ENCODE measurements at regions not wholly inside any gene's neighbourhood (a gene's known extent, or its start where the extent isn't known, plus 50 kb on each side); places are given as distances from the start of the nearest gene placed in this dataset.

GRCh38 chr16:73545290-73545689, 497.4 kb upstream of the ZFHX3 start:
- no peak overlapping the region for H3K4me2 ChIP-seq (ENCODE audit: low read depth, low read length)
- H3K9ac ChIP-seq (ENCODE audit: insufficient read depth, low read depth, low read length): no peak overlapping the region
- ATAC-seq (no peak), DNase-seq (ENCODE audit: low spot score) (no peak), FAIRE-seq (no peak)
- peaks cover 4% of the 10 kb centered on the region for H3K4me1 ChIP-seq (ENCODE audit: insufficient read depth, low read length)
- no peak overlapping the region for H2AFZ ChIP-seq (ENCODE audit: low read length)
- no peaks in the 10 kb centered on the region for H3K79me2 ChIP-seq (ENCODE audit: insufficient read depth, low read length)
- in situ Hi-C loops (cut with HindIII; ENCODE audit: extremely low pct_ligation_motif_present, low pct_unique_long_range_greater_than_20kb) (no loop called here), intact Hi-C loops (cut with micrococcal nuclease; ENCODE audit: unreplicated experiment) (no loop called here)
- WGBS (ENCODE audit: low lambda C conversion rate): 14% methylated on average over 8 of the region's 8 CpGs
- no peak for TF ChIP-seq THRA (CRISPR knock-in tag; IDR thresholded peaks at IDR 0.05; ENCODE audit: borderline replicate concordance)
- TF ChIP-seq ZNF577 (CRISPR knock-in tag; IDR thresholded peaks at IDR 0.05; ENCODE audit: borderline replicate concordance, low read depth): no peak
- no peak for TF ChIP-seq POGK (CRISPR knock-in tag; conservative IDR thresholded peaks at IDR 0.05)
- TF ChIP-seq MEIS2 (CRISPR knock-in tag; IDR thresholded peaks at IDR 0.05): no peak
- TF ChIP-seq ZBTB38 (CRISPR knock-in tag; IDR thresholded peaks at IDR 0.05): no peak
- TF ChIP-seq CHD4 (IDR thresholded peaks at IDR 0.05; ENCODE audit: borderline replicate concordance, low read length): no peak
- TF ChIP-seq KMT2A (CRISPR knock-in tag; IDR thresholded peaks at IDR 0.05): no peak
- TF ChIP-seq ZNF460 (CRISPR knock-in tag; IDR thresholded peaks at IDR 0.05; ENCODE audit: borderline replicate concordance): no peak
- no peak for TF ChIP-seq ZNF383 (CRISPR knock-in tag; IDR thresholded peaks at IDR 0.05; ENCODE audit: borderline replicate concordance)
- no peak for TF ChIP-seq SKI (IDR thresholded peaks at IDR 0.05; ENCODE audit: partially characterized antibody)
- no peak for TF ChIP-seq ZNF343 (CRISPR knock-in tag; IDR thresholded peaks at IDR 0.05)
- TF ChIP-seq ZKSCAN1 (IDR thresholded peaks at IDR 0.05; ENCODE audit: low read length): no peak
- TF ChIP-seq, protein P1, sequence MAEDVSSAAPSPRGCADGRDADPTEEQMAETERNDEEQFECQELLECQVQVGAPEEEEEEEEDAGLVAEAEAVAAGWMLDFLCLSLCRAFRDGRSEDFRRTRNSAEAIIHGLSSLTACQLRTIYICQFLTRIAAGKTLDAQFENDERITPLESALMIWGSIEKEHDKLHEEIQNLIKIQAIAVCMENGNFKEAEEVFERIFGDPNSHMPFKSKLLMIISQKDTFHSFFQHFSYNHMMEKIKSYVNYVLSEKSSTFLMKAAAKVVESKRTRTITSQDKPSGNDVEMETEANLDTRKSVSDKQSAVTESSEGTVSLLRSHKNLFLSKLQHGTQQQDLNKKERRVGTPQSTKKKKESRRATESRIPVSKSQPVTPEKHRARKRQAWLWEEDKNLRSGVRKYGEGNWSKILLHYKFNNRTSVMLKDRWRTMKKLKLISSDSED (CRISPR knock-in tag; IDR thresholded peaks at IDR 0.05): no peak
- TF ChIP-seq, protein P2, sequence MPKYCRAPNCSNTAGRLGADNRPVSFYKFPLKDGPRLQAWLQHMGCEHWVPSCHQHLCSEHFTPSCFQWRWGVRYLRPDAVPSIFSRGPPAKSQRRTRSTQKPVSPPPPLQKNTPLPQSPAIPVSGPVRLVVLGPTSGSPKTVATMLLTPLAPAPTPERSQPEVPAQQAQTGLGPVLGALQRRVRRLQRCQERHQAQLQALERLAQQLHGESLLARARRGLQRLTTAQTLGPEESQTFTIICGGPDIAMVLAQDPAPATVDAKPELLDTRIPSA (CRISPR knock-in tag; IDR thresholded peaks at IDR 0.05; ENCODE audit: borderline replicate concordance): no peak
- no peak for TF ChIP-seq ZNF740 (CRISPR knock-in tag; IDR thresholded peaks at IDR 0.05)
- no peak for TF ChIP-seq ZSCAN29 (CRISPR knock-in tag; conservative IDR thresholded peaks at IDR 0.05)
- TF ChIP-seq HOXA5 (CRISPR knock-in tag; IDR thresholded peaks at IDR 0.05): no peak
- TF ChIP-seq ZNF136 (CRISPR knock-in tag; IDR thresholded peaks at IDR 0.05; ENCODE audit: low read depth): no peak
- TF ChIP-seq SCMH1 (CRISPR knock-in tag; IDR thresholded peaks at IDR 0.05; ENCODE audit: borderline replicate concordance): no peak
- TF ChIP-seq ZZZ3 (CRISPR knock-in tag; IDR thresholded peaks at IDR 0.05; ENCODE audit: borderline replicate concordance): no peak
- CTCF ChIA-PET (ENCODE audit: low intra/inter-chr PET ratio, low total read pairs): no interaction called here
- no peaks in the 10 kb centered on the region for H3K9me3 ChIP-seq (ENCODE audit: low read length)
- no peaks in the 10 kb centered on the region for H3K36me3 ChIP-seq (replicated peaks in 1 of 2; ENCODE audit: control insufficient read depth in 1 of 2, insufficient read depth in 2 of 2, low read length in 2 of 2)
- peaks cover 15 to 69% of the 10 kb centered on the region in 2 experiments; a peak in 4 of 5 replicates for H3K27me3 ChIP-seq (ENCODE audit: control insufficient read depth in 1 of 2, insufficient read depth in 2 of 2, low read length in 2 of 2)
- POLR2A ChIA-PET: no interaction called here
- BruUV-seq (replicated peaks): no TSS peak
- no peak overlapping the region for H3K4me3 ChIP-seq (replicated peaks in 1 of 3; ENCODE audit: insufficient read depth in 1 of 3, low read depth in 2 of 3, low read length in 3 of 3)
- no peak overlapping the region for H3K27ac ChIP-seq (ENCODE audit: extremely low read length, insufficient read depth, low read length)
- H4K20me1 ChIP-seq (ENCODE audit: insufficient read depth, low read length): no peaks in the 10 kb centered on the region

Measured in HepG2 (cell line).